GM15510 (cell line): ENCODE measurements at regions not wholly inside any gene's neighbourhood (a gene's known extent, or its start where the extent isn't known, plus 50 kb on each side); places are given as distances from the start of the nearest gene placed in this dataset.

ENCODE experiments used
- POLR2A ChIP-seq: IDR thresholded peaks from 3 replicates; pipeline ENCODE4 v1.6.1; 2011; ENCODE audit warnings: borderline replicate concordance; ENCODE audit not compliant: insufficient read length; ENCODE audit errors: extremely low read depth

- no peak for TF ChIP-seq POLR2A
These were observed 86.8 kb downstream of the NDUFA12 start for GRCh38 chr12:94916663-94917062.

- no peak for TF ChIP-seq POLR2A
These were observed 93.8 kb downstream of the NDUFA12 start for GRCh38 chr12:94909663-94910062.

GRCh38 chr12:94900496-94900895 lies 103.0 kb downstream of the NDUFA12 start:
- TF ChIP-seq POLR2A = no peak

DNA sequence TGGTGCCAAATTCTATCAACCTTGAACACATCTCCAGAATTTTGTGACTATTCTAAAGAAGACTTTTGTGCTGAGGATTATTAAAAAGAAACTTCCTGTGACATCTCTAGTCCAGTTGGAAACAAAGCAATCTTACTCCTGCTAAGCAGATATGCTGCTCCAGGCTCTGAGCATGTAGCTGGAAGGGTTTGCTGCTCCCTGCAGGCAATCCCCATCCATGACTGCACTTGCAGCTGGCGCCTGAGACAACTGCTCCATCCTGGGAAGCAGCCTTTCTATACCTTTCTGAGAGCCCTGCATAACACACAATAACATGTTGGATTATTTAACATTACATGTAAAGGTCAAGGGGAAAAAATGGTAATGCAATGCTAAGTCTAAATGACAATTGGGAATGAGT lies 105.1 kb downstream of the NDUFA12 start:
- no peak for TF ChIP-seq POLR2A

- TF ChIP-seq POLR2A = no peak
These were observed 110.8 kb downstream of the NDUFA12 start for GRCh38 chr12:94892544-94893267.

GRCh38 chr12:94889445-94890210 lies 113.9 kb downstream of the NDUFA12 start:
- no peak for TF ChIP-seq POLR2A

DNA sequence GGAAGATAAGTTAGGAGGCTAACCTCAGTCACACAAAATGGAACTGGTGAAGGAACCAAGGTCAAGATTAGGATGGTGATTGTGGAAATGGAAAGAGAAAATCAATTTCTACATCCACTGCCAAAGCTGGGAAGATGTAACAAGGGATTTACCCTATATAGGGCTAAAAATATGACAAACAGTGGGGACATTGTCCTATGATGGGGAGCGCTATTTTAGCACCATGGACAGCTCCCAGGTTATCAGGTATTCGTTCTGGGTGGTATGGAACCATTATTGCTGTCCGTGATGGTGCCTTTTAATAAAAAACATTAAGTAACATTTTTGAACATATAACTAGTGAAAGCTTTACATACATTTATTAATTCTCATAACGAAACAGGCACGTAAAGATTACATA lies 124.0 kb downstream of the NDUFA12 start:
- no peak for TF ChIP-seq POLR2A

- TF ChIP-seq POLR2A = no peak
These were observed 128.0 kb downstream of the NDUFA12 start for GRCh38 chr12:94875525-94875924.

DNA sequence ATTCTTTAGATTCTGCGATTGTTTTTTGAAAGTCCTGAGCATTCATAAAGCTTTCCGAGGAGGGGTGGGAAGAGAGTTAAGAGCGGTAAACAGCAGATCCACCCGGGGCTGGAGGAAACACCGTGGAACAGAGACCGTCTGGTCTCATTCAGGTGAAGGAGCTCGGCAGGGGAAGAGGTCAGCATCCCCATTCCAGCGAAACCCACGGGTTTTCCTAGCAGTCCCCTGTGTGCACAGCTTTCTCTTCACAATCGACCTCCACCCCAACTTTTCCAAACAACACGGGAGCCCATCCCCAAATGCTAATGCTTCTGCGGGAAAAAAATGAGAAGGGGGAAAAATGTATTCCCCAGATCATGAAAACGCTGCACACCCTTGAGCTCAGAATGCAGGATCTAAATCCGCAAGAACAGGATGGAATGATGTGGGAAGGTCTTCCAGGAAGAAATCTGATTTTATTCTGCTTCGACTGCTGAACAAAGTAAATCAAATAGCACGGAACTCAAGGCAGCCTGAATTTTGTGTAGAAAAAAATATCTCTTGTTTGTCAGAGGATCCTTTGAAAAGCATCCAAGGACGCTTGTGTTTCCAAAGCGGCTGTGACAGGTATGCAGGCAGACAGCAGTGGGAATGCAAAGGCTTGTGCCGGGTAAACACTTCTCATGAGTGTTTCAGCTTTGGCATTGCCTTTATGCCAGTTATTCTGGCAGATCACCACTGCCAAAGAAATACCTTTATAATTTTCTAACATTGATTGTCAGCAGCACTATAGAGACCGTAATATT lies 128.8 kb downstream of the NDUFA12 start:
- TF ChIP-seq POLR2A = no peak

DNA sequence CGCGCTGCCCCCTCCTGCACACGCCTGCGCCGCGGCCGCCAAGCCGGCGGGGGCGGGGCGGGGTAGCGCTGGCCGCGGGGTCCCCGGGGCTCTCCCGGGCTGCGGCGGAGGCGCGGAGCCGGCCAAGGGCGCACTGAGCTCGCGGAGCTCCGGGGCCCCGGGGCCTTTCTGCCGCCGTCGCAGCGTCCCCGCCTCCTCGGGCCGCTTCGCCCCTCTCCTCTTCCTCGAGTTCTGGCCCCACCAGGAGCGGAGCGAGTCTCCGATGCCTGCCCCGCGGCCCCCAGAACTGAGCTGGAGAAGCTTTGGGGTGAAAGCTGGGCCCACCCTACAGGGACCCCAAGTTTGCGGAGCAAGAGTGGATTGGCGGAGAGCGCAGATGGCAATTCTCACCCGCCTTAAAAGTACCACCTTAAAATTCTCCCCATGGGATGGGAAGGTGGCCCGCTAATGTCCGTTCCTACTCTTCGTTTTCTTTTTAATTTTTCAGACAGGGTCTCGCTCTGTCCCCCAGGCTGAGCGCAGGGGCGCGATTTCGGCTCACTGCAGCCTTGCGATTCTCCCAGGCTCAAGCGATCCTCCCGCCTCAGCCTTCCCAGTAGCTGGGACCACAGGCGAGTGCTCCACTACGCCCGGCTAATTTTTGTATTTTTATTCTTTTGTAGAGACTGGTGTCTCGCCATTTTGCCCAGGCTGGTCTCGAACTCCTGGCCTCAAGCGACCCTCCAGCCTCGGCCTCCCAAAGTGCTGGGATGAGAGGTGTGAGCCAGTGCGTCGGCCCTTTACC lies 129.6 kb downstream of the NDUFA12 start:
- no peak for TF ChIP-seq POLR2A

DNA sequence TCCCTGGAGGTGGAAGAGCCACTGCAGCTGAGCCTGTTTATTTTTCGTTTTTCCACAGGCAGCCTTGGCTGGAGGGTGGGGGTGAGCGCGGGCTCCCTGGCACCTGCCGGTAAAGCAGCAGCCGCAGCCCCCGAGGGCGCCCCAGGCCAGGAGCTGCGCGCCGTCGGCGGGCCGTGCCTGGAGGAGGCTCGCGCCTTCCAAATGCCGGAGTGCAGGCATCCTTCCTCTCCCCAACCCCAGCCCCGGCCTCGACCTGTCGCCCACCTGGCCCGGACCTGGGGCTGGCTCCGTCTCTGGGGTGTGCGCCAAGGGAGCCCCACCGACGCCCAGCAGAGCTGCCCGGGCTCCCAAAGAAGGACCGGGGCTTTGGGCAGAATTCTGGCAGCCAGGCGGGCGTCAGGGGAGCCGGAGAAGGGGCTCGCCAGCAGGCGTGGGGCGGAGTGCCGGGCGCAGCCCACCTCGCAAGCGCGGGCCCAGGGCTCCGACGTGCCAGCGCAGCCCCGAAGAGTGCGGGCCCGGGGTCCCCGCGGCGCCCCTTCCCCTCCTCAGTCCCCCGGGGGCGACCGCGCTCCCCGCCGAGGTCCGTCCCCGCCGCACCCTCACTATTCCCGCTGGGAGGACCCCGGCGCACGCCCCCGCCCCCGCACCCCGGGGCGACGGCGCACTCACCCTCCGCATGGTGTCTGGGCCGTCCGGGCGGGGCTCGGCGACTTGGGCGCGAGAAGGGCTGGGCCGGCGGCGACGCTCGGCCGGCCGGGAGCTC lies 130.3 kb downstream of the NDUFA12 start:
- TF ChIP-seq POLR2A = peak; percentile 55

GRCh38 chr12:94872671-94872970 lies 130.9 kb downstream of the NDUFA12 start:
- no peak for TF ChIP-seq POLR2A

GRCh38 chr12:94872007-94872653 lies 131.4 kb downstream of the NDUFA12 start:
- TF ChIP-seq POLR2A = no peak

- TF ChIP-seq POLR2A = no peak
These were observed 133.0 kb downstream of the NDUFA12 start for GRCh38 chr12:94870511-94870910.

DNA sequence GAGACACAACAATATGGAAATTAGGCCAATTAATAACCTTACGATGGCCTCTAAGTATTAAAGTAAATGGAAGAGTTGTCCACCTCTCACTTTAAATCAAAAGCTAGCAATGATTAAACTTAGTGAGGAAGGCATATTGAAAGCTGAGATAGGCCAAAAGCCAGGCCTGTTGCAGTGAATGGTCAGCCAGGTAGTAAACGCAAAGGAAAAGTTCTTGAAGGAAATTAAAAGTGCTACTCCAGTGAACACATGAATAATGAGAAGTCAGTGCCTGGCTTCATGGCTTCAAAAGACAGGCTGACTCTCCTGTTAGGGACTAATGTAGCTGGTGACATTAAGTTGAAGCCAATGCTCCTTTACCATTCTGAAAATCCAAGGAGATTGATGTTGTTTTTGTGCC lies 135.3 kb downstream of the NDUFA12 start:
- TF ChIP-seq POLR2A = no peak
